ENCODE measurements at regions not wholly inside any gene's neighbourhood (a gene's known extent, or its start where the extent isn't known, plus 50 kb on each side); places are given as distances from the start of the nearest gene placed in this dataset.

DNA sequence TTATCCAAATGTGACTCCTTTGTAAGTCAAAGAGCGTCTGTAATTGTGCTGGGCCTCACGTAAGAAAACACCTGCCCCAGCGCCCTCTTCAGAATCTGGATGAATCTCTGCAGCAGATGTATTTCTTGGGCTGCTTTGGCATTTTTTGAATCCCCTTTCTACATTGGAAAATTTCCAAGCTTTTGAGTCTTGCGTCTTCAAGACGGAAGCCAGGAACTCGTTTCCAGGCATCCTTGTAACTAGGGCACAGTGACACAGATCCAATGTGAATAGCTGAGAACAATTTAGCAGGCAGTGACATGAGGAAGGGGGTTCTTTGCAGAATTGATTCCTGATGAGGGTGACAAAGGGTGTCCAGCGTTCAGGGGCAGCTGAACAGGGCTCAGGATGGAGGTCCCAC is 862.3 kb downstream of the TYW1 start:
- H3K4me3 ChIP-seq = no peak overlapping the region
- DNase-seq (no peak), ATAC-seq (no peak)
- intact Hi-C loops (cut with DNase I) = no loop called here
- peaks cover 0 to 24% (median 0%) of the 10 kb centered on the region in 12 donors for H3K9me3 ChIP-seq
- WGBS, 4 donors = 74 to 80% (median 79%) methylated on average over 7 of the region's 7 CpGs
- no peaks in the 10 kb centered on the region for H3K27me3 ChIP-seq
- no peaks in the 10 kb centered on the region for H3K4me1 ChIP-seq
- H3K27ac ChIP-seq = no peak overlapping the region
- TF ChIP-seq, protein P1, sequence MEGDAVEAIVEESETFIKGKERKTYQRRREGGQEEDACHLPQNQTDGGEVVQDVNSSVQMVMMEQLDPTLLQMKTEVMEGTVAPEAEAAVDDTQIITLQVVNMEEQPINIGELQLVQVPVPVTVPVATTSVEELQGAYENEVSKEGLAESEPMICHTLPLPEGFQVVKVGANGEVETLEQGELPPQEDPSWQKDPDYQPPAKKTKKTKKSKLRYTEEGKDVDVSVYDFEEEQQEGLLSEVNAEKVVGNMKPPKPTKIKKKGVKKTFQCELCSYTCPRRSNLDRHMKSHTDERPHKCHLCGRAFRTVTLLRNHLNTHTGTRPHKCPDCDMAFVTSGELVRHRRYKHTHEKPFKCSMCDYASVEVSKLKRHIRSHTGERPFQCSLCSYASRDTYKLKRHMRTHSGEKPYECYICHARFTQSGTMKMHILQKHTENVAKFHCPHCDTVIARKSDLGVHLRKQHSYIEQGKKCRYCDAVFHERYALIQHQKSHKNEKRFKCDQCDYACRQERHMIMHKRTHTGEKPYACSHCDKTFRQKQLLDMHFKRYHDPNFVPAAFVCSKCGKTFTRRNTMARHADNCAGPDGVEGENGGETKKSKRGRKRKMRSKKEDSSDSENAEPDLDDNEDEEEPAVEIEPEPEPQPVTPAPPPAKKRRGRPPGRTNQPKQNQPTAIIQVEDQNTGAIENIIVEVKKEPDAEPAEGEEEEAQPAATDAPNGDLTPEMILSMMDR (IDR thresholded peaks at IDR 0.05) = no peak
- TF ChIP-seq POLR2A (IDR thresholded peaks at IDR 0.05) = no peak
- H3K36me3 ChIP-seq = no peaks in the 10 kb centered on the region

DNA sequence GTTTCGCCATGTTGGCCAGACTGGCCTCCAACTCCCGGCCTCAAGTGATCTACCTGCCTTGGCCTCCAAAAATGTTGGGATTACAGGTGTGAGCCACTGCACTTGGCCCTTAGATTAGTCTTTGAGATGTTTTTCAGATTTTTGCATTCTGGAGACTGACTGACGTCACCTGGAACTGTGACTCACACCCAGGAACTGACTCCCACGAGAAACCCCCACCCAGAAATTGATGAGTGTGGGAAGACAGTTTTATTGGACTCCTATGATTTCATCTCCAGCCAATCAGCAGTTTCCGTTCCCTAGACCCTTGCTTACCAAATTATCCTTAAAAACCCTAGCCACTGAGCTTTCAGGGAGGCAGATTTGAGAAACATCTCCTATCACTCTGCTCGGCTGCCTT is 867.3 kb downstream of the TYW1 start:
- H3K4me1 ChIP-seq = no peaks in the 10 kb centered on the region
- WGBS, 4 donors = 67 to 77% (median 74%) methylated on average over 5 to 6 of the region's 6 CpGs
- intact Hi-C loops (cut with DNase I) = no loop called here
- H3K9me3 ChIP-seq = peaks cover 0 to 24% (median 0%) of the 10 kb centered on the region in 12 donors
- H3K36me3 ChIP-seq = no peaks in the 10 kb centered on the region
- no peak for ATAC-seq
- no peak for TF ChIP-seq POLR2A (IDR thresholded peaks at IDR 0.05)
- TF ChIP-seq, protein P1 (IDR thresholded peaks at IDR 0.05) = no peak
- DNase-seq = no peak
- H3K27ac ChIP-seq = no peak overlapping the region
- H3K4me3 ChIP-seq = no peak overlapping the region
- no peaks in the 10 kb centered on the region for H3K27me3 ChIP-seq

DNA sequence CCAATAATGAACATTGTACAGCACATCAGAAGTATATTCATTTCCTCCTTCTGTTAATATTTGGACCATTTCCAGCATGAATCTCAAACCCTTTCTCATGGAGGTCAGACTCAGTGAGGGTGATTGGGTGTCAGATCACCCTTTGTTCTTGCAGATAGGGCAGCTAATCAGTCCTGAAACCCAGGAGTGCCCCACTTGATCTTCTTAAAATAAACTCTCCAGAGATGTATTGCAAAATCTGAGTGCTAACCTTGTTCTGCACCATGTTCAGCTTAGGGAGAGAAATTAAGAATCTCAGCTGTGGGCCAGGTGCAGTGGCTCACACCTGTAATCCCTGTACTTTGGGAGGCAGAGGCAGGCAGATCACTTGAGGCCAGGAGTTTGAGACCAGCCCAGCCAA is 869.4 kb downstream of the TYW1 start:
- Histone ChIP-seq H3K4me3 (no peak overlapping the region), H3K27ac (no peak overlapping the region), H3K9me3 (peaks cover 0 to 24% (median 0%) of the 10 kb centered on the region in 12 donors), H3K4me1 (no peaks in the 10 kb centered on the region), H3K27me3 (no peaks in the 10 kb centered on the region), H3K36me3 (no peaks in the 10 kb centered on the region)
- intact Hi-C loops (cut with DNase I) = no loop called here
- no peak for ATAC-seq
- TF ChIP-seq, protein P1 (IDR thresholded peaks at IDR 0.05) = no peak
- TF ChIP-seq POLR2A (IDR thresholded peaks at IDR 0.05) = no peak
- no peak for DNase-seq

DNA sequence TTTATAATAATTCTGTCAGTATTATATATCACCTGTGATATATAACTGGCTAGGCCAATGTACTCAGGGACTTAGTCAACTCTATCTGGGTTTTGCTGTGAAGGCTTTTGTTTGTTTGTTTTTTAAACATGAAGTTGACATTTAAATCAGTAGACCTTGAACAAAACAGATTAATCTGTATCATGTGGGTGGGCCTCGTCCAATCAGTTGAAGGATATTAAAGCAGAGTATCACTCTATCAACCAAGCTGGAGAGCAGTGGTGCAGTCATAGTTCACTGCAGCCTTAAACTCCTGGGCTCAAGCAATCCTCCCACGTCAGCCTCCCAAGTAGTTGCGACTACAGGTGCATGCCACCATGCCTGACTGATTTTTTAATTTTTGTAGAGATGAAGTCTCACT is 870.2 kb downstream of the TYW1 start:
- peaks cover 0 to 20% (median 0%) of the 10 kb centered on the region in 12 donors for H3K9me3 ChIP-seq
- H3K36me3 ChIP-seq = no peaks in the 10 kb centered on the region
- intact Hi-C loops (cut with DNase I) = no loop called here
- H3K4me3 ChIP-seq = no peak overlapping the region
- 87 to 92% (median 89%) methylated on average over 2 to 3 of the region's 3 CpGs for WGBS, 4 donors
- no peaks in the 10 kb centered on the region for H3K4me1 ChIP-seq
- H3K27me3 ChIP-seq = peaks cover 0 to 1% (median 0%) of the 10 kb centered on the region in 9 donors
- TF ChIP-seq, protein P1 (IDR thresholded peaks at IDR 0.05) = no peak
- TF ChIP-seq POLR2A (IDR thresholded peaks at IDR 0.05) = no peak
- DNase-seq (no peak), ATAC-seq (no peak)
- H3K27ac ChIP-seq = no peak overlapping the region
